ENCODE measurements at regions not wholly inside any gene's neighbourhood (a gene's known extent, or its start where the extent isn't known, plus 50 kb on each side); places are given as distances from the start of the nearest gene placed in this dataset.
"Not testable (repeated sequence)": the region's sequence is repeated elsewhere in the genome, so short reads cannot be mapped to it uniquely, and the experiment has no call there.

GRCh38 chr9:97186493-97186892 lies 121.0 kb upstream of the CCDC180 start:
- no peak overlapping the region for H3K4me3 ChIP-seq (ENCODE audit: low read length)
- no peak for DNase-seq (ENCODE audit: low read depth, low spot score)

- DNase-seq (ENCODE audit: low read depth, low spot score); H3K4me3 ChIP-seq (ENCODE audit: low read length): not testable (repeated sequence)
Observed at GRCh38 chr9:97182532-97182931, 124.9 kb upstream of the CCDC180 start.

GRCh38 chr9:97179616-97180015 lies 127.8 kb upstream of the CCDC180 start:
- no peak overlapping the region for H3K4me3 ChIP-seq (ENCODE audit: low read length)
- DNase-seq (ENCODE audit: low read depth, low spot score) = no peak

- no peak for DNase-seq (ENCODE audit: low read depth, low spot score)
- H3K4me3 ChIP-seq (ENCODE audit: low read length) = no peak overlapping the region
Observed at GRCh38 chr9:97176206-97176605, 131.3 kb upstream of the CCDC180 start.

GRCh38 chr9:97168174-97168573 lies 129.2 kb upstream of the CTSV start:
- DNase-seq (ENCODE audit: low read depth, low spot score) = not testable (repeated sequence)

GRCh38 chr9:97166496-97167138 lies 127.7 kb upstream of the CTSV start:
- not testable (repeated sequence) for DNase-seq (ENCODE audit: low read depth, low spot score); H3K4me3 ChIP-seq (ENCODE audit: low read length)

More at GRCh38 chr9:97168174-97168573, 129.2 kb upstream of the CTSV start:
- not testable (repeated sequence) for H3K4me3 ChIP-seq (ENCODE audit: low read length)

- H3K4me3 ChIP-seq (ENCODE audit: low read length) = no peak overlapping the region
- DNase-seq (ENCODE audit: low read depth, low spot score) = no peak
Observed at GRCh38 chr9:97160255-97160654, 121.3 kb upstream of the CTSV start.

GRCh38 chr9:97158722-97159121 lies 119.8 kb upstream of the CTSV start:
- DNase-seq (ENCODE audit: low read depth, low spot score); H3K4me3 ChIP-seq (ENCODE audit: low read length): not testable (repeated sequence)

GRCh38 chr9:97155441-97155840 lies 116.5 kb upstream of the CTSV start:
- not testable (repeated sequence) for H3K4me3 ChIP-seq (ENCODE audit: low read length); DNase-seq (ENCODE audit: low read depth, low spot score)

- no peak overlapping the region for H3K4me3 ChIP-seq (ENCODE audit: low read length)
- DNase-seq (ENCODE audit: low read depth, low spot score) = no peak
Observed at GRCh38 chr9:97153967-97154366, 115.0 kb upstream of the CTSV start.

- not testable (repeated sequence) for H3K4me3 ChIP-seq (ENCODE audit: low read length); DNase-seq (ENCODE audit: low read depth, low spot score)
Observed at GRCh38 chr9:97153160-97153559, 114.2 kb upstream of the CTSV start.

- DNase-seq (ENCODE audit: low read depth, low spot score); H3K4me3 ChIP-seq (ENCODE audit: low read length): not testable (repeated sequence)
Observed at GRCh38 chr9:97150471-97150870, 111.5 kb upstream of the CTSV start.

- not testable (repeated sequence) for H3K4me3 ChIP-seq (ENCODE audit: low read length); DNase-seq (ENCODE audit: low read depth, low spot score)
Observed at GRCh38 chr9:97148428-97148827, 109.5 kb upstream of the CTSV start.

GRCh38 chr9:97145680-97146079 lies 106.7 kb upstream of the CTSV start:
- H3K4me3 ChIP-seq (ENCODE audit: low read length); DNase-seq (ENCODE audit: low read depth, low spot score): not testable (repeated sequence)

- no peak for DNase-seq (ENCODE audit: low read depth, low spot score)
- H3K4me3 ChIP-seq (ENCODE audit: low read length) = no peak overlapping the region
Observed at GRCh38 chr9:97140566-97140965, 101.6 kb upstream of the CTSV start.

- no peak overlapping the region for H3K4me3 ChIP-seq (ENCODE audit: low read length)
- DNase-seq (ENCODE audit: low read depth, low spot score) = no peak
Observed at GRCh38 chr9:97136421-97136820, 97.5 kb upstream of the CTSV start.

GRCh38 chr9:97133966-97134365 lies 95.0 kb upstream of the CTSV start:
- DNase-seq (ENCODE audit: low read depth, low spot score); H3K4me3 ChIP-seq (ENCODE audit: low read length): not testable (repeated sequence)

- no peak for DNase-seq (ENCODE audit: low read depth, low spot score)
- no peak overlapping the region for H3K4me3 ChIP-seq (ENCODE audit: low read length)
Observed at GRCh38 chr9:97132865-97133264, 93.9 kb upstream of the CTSV start.

- DNase-seq (ENCODE audit: low read depth, low spot score); H3K4me3 ChIP-seq (ENCODE audit: low read length): not testable (repeated sequence)
Observed at GRCh38 chr9:97130864-97131263, 91.9 kb upstream of the CTSV start.

- H3K4me3 ChIP-seq (ENCODE audit: low read length); DNase-seq (ENCODE audit: low read depth, low spot score): not testable (repeated sequence)
Observed at GRCh38 chr9:97130387-97130786, 91.4 kb upstream of the CTSV start.

GRCh38 chr9:97128919-97129318 lies 90.0 kb upstream of the CTSV start:
- no peak overlapping the region for H3K4me3 ChIP-seq (ENCODE audit: low read length)
- DNase-seq (ENCODE audit: low read depth, low spot score) = no peak

Measured in Jurkat, Clone E6-1 (cell line).